ENCODE measurements at regions not wholly inside any gene's neighbourhood (a gene's known extent, or its start where the extent isn't known, plus 50 kb on each side); places are given as distances from the start of the nearest gene placed in this dataset.

DNA sequence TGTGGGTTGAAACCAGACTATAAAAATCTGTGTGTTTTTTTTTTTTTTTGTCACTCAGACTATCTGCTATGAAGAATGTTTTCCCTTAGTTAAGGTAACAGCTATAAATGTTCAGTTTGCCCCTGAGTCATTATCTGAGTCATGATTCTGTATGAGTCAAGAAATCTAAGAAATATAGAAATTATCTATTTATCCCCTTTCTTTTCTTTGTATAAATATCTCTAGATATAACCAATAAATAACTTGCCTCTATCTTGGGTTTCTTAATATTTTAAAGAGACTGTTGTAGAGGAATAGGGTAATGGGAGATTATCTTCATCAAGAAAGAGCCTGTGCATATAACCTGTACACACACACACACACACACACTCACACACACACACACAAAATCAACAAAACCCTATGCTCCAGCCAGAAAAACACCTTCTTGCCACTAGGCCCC, 161.7 kb upstream of the EEA1 start:
- TF ChIP-seq CTCF (IDR thresholded peaks at IDR 0.05), result no peak
- TF ChIP-seq GATA2 (CRISPR knock-in tag; IDR thresholded peaks at IDR 0.05), result no peak
- no peak for TF ChIP-seq MAX (IDR thresholded peaks at IDR 0.05; ENCODE audit: low read depth)

All from SK-N-SH (cell line).